ENCODE measurements at regions not wholly inside any gene's neighbourhood (a gene's known extent, or its start where the extent isn't known, plus 50 kb on each side); places are given as distances from the start of the nearest gene placed in this dataset.

DNA sequence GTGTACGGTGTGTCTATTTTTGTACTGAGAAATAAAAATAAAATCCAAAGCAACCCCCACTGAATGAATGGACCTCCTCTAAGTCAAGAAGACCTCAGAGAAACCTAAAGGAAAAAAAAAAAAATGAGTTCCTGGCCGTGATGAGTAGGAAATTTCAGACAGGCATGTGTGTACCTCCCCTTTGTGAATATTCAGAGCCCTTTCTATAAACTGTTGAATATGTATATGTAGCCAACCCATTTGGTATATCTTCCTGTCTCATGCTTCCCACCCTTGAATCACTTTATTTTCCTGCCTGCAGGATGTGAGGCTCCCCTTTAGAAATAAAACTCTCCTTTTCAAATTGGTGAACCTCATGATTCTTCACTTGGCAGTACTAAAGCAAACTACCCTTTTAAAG, 887.8 kb upstream of the NCAM2 start:
- no peaks in the 10 kb centered on the region for H3K4me1 Mint-ChIP-seq (ENCODE audit: unreplicated experiment)
- H3K27me3 Mint-ChIP-seq = no peaks in the 10 kb centered on the region
- TF ChIP-seq, protein P1, sequence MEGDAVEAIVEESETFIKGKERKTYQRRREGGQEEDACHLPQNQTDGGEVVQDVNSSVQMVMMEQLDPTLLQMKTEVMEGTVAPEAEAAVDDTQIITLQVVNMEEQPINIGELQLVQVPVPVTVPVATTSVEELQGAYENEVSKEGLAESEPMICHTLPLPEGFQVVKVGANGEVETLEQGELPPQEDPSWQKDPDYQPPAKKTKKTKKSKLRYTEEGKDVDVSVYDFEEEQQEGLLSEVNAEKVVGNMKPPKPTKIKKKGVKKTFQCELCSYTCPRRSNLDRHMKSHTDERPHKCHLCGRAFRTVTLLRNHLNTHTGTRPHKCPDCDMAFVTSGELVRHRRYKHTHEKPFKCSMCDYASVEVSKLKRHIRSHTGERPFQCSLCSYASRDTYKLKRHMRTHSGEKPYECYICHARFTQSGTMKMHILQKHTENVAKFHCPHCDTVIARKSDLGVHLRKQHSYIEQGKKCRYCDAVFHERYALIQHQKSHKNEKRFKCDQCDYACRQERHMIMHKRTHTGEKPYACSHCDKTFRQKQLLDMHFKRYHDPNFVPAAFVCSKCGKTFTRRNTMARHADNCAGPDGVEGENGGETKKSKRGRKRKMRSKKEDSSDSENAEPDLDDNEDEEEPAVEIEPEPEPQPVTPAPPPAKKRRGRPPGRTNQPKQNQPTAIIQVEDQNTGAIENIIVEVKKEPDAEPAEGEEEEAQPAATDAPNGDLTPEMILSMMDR (conservative IDR thresholded peaks at IDR 0.05) = no peak
- peaks cover 1% of the 10 kb centered on the region for H3K9me3 Mint-ChIP-seq
- no peak for DNase-seq (ENCODE audit: extremely low spot score, unreplicated experiment)
- no peak overlapping the region for H3K27ac Mint-ChIP-seq
- H3K4me3 Mint-ChIP-seq = no peak overlapping the region
- H3K36me3 Mint-ChIP-seq = no peaks in the 10 kb centered on the region

- Mint-ChIP-seq H3K9me3 (peaks cover 7% of the 10 kb centered on the region), H3K36me3 (no peaks in the 10 kb centered on the region), H3K27me3 (no peaks in the 10 kb centered on the region), H3K4me1 (ENCODE audit: unreplicated experiment) (no peaks in the 10 kb centered on the region), H3K27ac (no peak overlapping the region), H3K4me3 (no peak overlapping the region)
- no peak for DNase-seq (ENCODE audit: extremely low spot score, unreplicated experiment)
- TF ChIP-seq, protein P1 (conservative IDR thresholded peaks at IDR 0.05) = no peak
Measured at GRCh38 chr21:20151741-20152140, 846.5 kb upstream of the NCAM2 start.

- H3K4me1 Mint-ChIP-seq (ENCODE audit: unreplicated experiment) = no peaks in the 10 kb centered on the region
- H3K4me3 Mint-ChIP-seq = no peak overlapping the region
- DNase-seq (ENCODE audit: extremely low spot score, unreplicated experiment) = no peak
- H3K27ac Mint-ChIP-seq = no peak overlapping the region
- H3K9me3 Mint-ChIP-seq = peaks cover 4% of the 10 kb centered on the region
- H3K27me3 Mint-ChIP-seq = no peaks in the 10 kb centered on the region
- TF ChIP-seq, protein P1 (conservative IDR thresholded peaks at IDR 0.05) = no peak
- H3K36me3 Mint-ChIP-seq = no peaks in the 10 kb centered on the region
Measured at GRCh38 chr21:20163167-20163566, 835.0 kb upstream of the NCAM2 start.

DNA sequence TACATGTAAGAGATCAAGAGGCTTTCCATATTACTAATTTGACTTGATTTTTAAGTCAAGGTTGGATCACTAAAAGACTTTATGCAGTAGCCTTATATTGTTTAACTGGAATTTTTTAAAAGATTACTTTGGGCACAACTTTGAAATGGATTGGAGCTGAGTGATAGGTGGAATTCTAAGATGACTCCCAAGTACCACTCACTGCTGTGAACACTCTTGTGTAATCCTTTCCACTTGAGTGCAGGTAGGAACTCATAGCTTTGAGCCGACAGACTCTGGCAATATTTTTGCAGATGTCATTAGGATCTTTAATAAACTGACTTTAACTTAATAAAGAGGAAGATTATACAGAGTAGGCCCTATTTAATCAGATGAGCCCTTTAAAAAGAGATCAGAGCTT, 831.1 kb upstream of the NCAM2 start:
- Mint-ChIP-seq H3K4me1 (ENCODE audit: unreplicated experiment) (no peaks in the 10 kb centered on the region), H3K27ac (no peak overlapping the region), H3K4me3 (no peak overlapping the region), H3K27me3 (no peaks in the 10 kb centered on the region), H3K9me3 (no peaks in the 10 kb centered on the region), H3K36me3 (no peaks in the 10 kb centered on the region)
- TF ChIP-seq, protein P1 (conservative IDR thresholded peaks at IDR 0.05) = no peak
- DNase-seq (ENCODE audit: extremely low spot score, unreplicated experiment) = no peak

DNA sequence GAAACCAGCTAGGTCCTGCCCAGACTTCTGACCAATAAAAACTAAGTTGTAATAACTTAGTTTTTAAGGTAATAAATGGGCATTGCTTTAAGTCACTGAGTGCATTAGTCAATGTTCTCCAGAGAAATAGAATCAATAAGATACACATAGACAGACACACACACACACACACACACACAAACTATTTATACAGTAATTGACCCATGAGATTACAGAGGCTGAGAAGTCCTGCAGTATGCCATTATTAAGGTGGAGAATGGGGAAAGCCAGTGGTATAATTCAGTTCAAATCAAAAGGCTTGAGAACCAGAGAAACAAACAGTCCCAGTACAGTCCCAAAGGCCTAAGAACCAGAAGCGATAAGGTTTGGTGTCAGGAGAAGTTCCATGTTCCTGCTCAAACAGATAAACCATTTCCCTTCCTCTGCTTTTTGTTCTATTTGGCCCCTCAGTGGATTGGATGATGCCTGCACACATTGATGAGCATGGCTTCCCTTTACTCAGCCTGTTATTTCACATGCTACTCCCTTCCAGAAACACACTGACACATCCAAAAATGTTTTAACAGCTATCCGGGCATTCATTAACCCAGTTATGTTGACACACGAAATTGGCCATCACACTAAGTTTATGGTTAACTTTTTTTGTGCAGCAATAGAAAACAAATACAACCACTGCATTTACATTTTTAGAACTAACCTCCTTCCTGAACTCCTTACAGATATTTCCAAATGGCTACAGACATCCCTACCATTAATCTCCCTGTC, 828.2 kb upstream of the NCAM2 start:
- H3K9me3 Mint-ChIP-seq = no peaks in the 10 kb centered on the region
- H3K27me3 Mint-ChIP-seq = no peaks in the 10 kb centered on the region
- no peak for DNase-seq (ENCODE audit: extremely low spot score, unreplicated experiment)
- TF ChIP-seq, protein P1 (conservative IDR thresholded peaks at IDR 0.05) = no peak
- H3K4me3 Mint-ChIP-seq = no peak overlapping the region
- no peaks in the 10 kb centered on the region for H3K36me3 Mint-ChIP-seq
- H3K27ac Mint-ChIP-seq = no peak overlapping the region
- H3K4me1 Mint-ChIP-seq (ENCODE audit: unreplicated experiment) = no peaks in the 10 kb centered on the region
